ENCODE measurements at regions not wholly inside any gene's neighbourhood (a gene's known extent, or its start where the extent isn't known, plus 50 kb on each side); places are given as distances from the start of the nearest gene placed in this dataset.

DNA sequence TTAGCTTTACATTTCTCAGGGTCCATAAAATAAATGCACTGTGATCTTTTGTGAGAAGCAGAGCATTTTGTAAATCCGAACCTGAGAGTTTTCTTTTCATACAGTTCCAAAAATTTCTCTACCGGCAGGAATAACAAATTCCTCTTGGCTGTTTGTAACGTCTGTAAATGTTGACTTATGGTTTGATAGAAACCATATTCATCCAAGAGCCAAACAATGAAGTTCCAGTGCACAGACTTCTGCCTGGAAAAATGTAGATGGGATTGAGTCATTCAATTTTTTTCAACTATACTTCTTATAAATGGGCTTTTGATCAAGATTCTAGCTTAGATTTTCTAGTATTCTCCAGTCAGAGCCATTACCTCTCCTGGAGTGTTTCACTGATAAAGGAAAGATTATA, 530.6 kb downstream of the TFEC start:
- Histone ChIP-seq H3K27ac (replicated peaks) (no peak overlapping the region), H3K27me3 (ENCODE audit: insufficient read depth, poor library complexity, severe bottlenecking) (no peaks in the 10 kb centered on the region), H3K4me3 (replicated peaks; ENCODE audit: insufficient read depth, low read length) (no peak overlapping the region)
- TF ChIP-seq, protein P1, sequence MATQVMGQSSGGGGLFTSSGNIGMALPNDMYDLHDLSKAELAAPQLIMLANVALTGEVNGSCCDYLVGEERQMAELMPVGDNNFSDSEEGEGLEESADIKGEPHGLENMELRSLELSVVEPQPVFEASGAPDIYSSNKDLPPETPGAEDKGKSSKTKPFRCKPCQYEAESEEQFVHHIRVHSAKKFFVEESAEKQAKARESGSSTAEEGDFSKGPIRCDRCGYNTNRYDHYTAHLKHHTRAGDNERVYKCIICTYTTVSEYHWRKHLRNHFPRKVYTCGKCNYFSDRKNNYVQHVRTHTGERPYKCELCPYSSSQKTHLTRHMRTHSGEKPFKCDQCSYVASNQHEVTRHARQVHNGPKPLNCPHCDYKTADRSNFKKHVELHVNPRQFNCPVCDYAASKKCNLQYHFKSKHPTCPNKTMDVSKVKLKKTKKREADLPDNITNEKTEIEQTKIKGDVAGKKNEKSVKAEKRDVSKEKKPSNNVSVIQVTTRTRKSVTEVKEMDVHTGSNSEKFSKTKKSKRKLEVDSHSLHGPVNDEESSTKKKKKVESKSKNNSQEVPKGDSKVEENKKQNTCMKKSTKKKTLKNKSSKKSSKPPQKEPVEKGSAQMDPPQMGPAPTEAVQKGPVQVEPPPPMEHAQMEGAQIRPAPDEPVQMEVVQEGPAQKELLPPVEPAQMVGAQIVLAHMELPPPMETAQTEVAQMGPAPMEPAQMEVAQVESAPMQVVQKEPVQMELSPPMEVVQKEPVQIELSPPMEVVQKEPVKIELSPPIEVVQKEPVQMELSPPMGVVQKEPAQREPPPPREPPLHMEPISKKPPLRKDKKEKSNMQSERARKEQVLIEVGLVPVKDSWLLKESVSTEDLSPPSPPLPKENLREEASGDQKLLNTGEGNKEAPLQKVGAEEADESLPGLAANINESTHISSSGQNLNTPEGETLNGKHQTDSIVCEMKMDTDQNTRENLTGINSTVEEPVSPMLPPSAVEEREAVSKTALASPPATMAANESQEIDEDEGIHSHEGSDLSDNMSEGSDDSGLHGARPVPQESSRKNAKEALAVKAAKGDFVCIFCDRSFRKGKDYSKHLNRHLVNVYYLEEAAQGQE (IDR thresholded peaks at IDR 0.05; ENCODE audit: insufficient replicate concordance, low read depth) = no peak
- TF ChIP-seq SPI1 (IDR thresholded peaks at IDR 0.05; ENCODE audit: borderline replicate concordance, low read depth) = no peak
- TF ChIP-seq POLR2AphosphoS5 (IDR thresholded peaks at IDR 0.05; ENCODE audit: low read depth) = no peak
- TF ChIP-seq, protein P2, sequence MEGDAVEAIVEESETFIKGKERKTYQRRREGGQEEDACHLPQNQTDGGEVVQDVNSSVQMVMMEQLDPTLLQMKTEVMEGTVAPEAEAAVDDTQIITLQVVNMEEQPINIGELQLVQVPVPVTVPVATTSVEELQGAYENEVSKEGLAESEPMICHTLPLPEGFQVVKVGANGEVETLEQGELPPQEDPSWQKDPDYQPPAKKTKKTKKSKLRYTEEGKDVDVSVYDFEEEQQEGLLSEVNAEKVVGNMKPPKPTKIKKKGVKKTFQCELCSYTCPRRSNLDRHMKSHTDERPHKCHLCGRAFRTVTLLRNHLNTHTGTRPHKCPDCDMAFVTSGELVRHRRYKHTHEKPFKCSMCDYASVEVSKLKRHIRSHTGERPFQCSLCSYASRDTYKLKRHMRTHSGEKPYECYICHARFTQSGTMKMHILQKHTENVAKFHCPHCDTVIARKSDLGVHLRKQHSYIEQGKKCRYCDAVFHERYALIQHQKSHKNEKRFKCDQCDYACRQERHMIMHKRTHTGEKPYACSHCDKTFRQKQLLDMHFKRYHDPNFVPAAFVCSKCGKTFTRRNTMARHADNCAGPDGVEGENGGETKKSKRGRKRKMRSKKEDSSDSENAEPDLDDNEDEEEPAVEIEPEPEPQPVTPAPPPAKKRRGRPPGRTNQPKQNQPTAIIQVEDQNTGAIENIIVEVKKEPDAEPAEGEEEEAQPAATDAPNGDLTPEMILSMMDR (IDR thresholded peaks at IDR 0.05; ENCODE audit: insufficient read depth, low read length) = no peak
- no peak for TF ChIP-seq GABPA (IDR thresholded peaks at IDR 0.05; ENCODE audit: low read depth)
- no peak for DNase-seq (ENCODE audit: low read depth in 1 of 2, low spot score in 1 of 2)

DNA sequence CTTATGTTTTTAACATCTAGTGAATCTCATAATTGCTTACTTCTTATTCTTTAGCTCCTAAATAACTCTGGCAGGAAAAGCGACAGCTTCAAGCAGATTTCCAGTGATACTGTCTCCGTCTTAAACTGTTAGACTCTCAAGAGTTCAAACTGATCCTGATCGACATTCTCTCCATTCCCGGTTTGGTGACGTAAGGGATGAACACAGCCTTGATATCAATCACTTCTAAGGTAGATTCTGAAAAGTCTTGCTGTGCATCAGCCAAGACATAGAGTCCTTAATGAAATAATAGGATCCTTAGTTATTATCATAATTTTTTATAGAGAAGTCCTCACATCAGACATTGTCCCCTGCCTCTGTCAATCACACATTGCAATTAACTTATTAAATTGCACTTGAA, 534.6 kb downstream of the TFEC start:
- no peak overlapping the region for H3K4me3 ChIP-seq (replicated peaks; ENCODE audit: insufficient read depth, low read length)
- no peak for DNase-seq (ENCODE audit: low read depth in 1 of 2, low spot score in 1 of 2)
- TF ChIP-seq POLR2AphosphoS5 (IDR thresholded peaks at IDR 0.05; ENCODE audit: low read depth) (no peak), SPI1 (IDR thresholded peaks at IDR 0.05; ENCODE audit: borderline replicate concordance, low read depth) (no peak), GABPA (IDR thresholded peaks at IDR 0.05; ENCODE audit: low read depth) (no peak)
- TF ChIP-seq, protein P1 (IDR thresholded peaks at IDR 0.05; ENCODE audit: insufficient replicate concordance, low read depth) = no peak
- TF ChIP-seq, protein P2 (IDR thresholded peaks at IDR 0.05; ENCODE audit: insufficient read depth, low read length) = no peak
- H3K27ac ChIP-seq (replicated peaks) = no peak overlapping the region
- H3K27me3 ChIP-seq (ENCODE audit: insufficient read depth, poor library complexity, severe bottlenecking) = no peaks in the 10 kb centered on the region

DNA sequence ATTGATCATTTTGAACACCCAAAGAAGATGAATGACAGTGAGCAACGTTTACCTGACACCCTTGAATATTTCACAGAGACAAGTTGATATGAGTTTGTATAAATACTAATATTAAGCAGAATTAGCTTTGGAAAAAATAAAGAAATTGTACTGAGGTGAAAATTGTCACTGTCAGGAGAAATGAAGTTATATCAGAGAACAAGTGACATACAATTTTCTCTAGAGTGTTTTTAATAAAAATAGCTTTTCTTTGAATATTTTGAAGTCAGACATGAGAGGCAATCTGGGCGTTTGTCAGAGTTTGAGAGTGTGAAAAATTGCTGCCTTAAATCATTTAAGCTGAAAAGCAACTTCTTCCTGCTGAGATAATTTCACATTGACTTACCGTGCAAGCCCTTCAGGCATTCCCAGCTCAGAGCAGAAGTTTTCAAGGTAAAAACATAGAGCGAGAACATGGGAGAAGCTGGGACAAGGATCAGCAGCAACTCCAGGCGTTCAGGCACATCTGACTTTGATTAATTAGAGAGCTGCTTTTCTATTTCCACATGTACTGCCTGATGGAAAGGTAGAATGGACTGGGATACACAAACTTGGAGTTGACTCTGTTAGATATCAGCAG, 535.9 kb downstream of the TFEC start:
- H3K27me3 ChIP-seq (ENCODE audit: insufficient read depth, poor library complexity, severe bottlenecking) = no peaks in the 10 kb centered on the region
- TF ChIP-seq POLR2AphosphoS5 (IDR thresholded peaks at IDR 0.05; ENCODE audit: low read depth) = no peak
- no peak for TF ChIP-seq SPI1 (IDR thresholded peaks at IDR 0.05; ENCODE audit: borderline replicate concordance, low read depth)
- TF ChIP-seq, protein P2 (IDR thresholded peaks at IDR 0.05; ENCODE audit: insufficient read depth, low read length) = no peak
- TF ChIP-seq, protein P1 (IDR thresholded peaks at IDR 0.05; ENCODE audit: insufficient replicate concordance, low read depth) = no peak
- no peak for TF ChIP-seq GABPA (IDR thresholded peaks at IDR 0.05; ENCODE audit: low read depth)
- H3K27ac ChIP-seq (replicated peaks) = no peak overlapping the region
- H3K4me3 ChIP-seq (replicated peaks; ENCODE audit: insufficient read depth, low read length) = no peak overlapping the region
- DNase-seq (ENCODE audit: low read depth in 1 of 2, low spot score in 1 of 2) = no peak

All from HL-60 (cell line).